Uterus (tissue), 2 donors: ENCODE measurements at regions not wholly inside any gene's neighbourhood (a gene's known extent, or its start where the extent isn't known, plus 50 kb on each side); places are given as distances from the start of the nearest gene placed in this dataset.

ENCODE experiments used
- CTCF ChIP-seq, 4 experiments: fragments of 200-600 bp in 2 of 4; fragments of 450-650 bp in 2 of 4; sonication (generic) in 2 of 4; IDR thresholded peaks; one replicate each; pipeline ENCODE4 v1.5.1; 2016 to 2019; ENCODE audit warnings: antibody characterized with exemption in 4 of 4, mild to moderate bottlenecking in 2 of 4, moderate library complexity in 1 of 4
- POLR2A ChIP-seq, 2 donors: fragments of 450-650 bp; IDR thresholded peaks; one replicate each; pipeline ENCODE4 v1.6.1; 2016; ENCODE audit warnings: antibody characterized with exemption in 2 of 2, mild to moderate bottlenecking in 1 of 2, moderate library complexity in 1 of 2

DNA sequence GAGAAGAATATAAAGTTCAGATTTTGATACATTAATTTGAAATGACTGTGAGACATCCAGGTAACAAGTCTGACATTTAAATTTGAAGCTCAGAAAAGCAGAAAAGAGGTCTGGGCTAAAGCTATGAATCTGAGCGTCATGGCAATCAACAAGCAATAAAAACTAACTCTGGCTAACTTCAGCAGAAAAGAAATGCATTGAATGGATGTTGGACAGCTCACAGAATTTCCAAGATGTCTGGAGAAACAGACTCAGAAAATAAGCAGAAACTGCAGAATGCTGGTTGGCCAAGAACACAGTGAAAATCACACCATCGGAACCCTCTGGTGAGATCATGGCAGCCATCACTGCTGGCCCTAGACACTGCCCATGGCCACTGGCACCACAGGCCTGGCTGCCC, 366.6 kb downstream of the METTL4 start:
- TF ChIP-seq CTCF (IDR thresholded peaks at IDR 0.05) (no peak), POLR2A (IDR thresholded peaks at IDR 0.05) (no peak)
